HG03521 (cell line): ENCODE measurements at regions not wholly inside any gene's neighbourhood (a gene's known extent, or its start where the extent isn't known, plus 50 kb on each side); places are given as distances from the start of the nearest gene placed in this dataset.
"Not testable (repeated sequence)": the region's sequence is repeated elsewhere in the genome, so short reads cannot be mapped to it uniquely, and the experiment has no call there.

Source experiments
- ATAC-seq: cut with Tn5 transposase; IDR thresholded peaks from one replicate; pipeline ENCODE4 v1.9.1; 2021; ENCODE audit warnings: mild to moderate bottlenecking, moderate library complexity; ENCODE audit not compliant: unreplicated experiment

DNA sequence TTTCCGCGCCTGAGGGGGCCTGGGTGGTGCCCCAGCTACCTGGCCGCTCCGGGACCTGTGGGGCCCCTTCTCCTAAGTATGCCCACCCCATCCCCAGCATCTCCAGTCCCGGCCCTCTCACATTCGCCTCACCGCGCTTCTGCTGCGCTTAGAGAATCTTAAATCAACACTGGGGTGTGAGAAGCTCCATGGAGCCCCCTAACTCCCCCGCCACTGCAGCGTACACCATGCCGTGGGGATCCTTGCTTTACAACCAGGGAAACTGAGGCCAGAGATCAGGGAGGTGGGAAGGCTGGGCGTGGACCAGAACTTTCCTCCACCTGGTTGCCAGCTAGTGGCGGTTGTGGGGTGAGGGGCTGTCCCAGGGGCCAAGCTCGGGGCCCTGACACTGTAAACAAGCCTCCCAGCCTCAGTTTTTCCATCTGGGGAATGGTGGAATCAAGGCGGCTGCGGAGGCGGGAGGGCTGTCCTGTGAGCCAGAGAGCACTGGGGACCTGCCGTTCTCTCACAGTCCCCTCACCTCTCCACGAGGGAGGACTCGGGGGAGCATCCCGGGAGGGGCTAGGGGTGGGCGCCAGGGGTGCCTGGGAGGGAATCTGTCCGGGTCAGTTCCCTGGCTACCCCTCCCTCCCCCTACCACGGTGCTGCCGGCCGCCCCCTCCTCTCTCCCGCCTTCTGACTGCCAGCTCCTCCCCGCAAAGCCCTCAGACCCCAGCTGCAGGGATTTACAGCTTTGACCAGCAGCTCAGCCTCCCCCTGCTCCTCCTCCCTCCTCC, 161.2 kb downstream of the C9orf50 start:
- no peak for ATAC-seq

DNA sequence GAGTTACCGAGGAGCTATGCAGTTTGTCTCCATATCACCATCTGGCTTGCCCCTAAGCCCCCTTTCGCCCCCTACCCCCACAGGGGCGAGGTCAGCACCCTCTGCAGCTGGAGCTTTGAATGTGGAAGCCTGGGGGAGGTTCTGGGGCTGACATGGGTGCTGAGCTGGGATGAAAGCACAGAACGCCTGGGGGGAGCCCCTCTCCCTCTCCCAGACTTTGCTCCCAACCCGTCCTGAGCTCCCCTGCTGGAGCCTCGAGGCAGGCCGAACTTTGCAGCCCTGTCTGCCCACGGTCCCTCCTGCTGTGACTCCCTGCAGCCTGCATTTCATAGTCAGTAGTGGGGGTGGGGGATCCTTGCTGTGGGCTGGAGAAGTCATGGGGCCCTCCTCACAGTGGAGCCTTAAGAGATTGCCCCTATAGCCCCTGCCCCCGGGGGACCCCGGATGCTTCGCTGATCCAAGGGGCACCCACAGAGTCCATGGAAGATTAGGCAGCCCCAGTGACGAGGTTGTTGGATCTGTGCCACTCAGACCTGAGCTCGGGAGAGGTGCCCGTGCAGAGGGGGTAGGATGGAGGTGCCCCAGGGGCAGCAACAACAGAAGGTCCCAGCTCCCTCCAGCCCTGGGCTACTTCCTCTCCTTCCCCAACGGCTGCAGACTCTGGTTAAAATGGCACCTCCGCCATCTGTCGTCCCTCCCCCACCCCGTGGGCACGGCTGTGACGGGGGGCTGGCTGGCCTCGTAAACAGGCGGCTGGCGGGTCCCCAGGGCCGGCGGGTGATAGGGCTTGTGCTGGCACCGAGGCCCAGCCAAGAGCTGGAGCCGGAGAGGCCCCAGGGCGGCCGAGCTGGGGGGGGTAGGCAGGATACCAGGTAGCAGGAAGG, 162.0 kb downstream of the C9orf50 start:
- ATAC-seq, result no peak

DNA sequence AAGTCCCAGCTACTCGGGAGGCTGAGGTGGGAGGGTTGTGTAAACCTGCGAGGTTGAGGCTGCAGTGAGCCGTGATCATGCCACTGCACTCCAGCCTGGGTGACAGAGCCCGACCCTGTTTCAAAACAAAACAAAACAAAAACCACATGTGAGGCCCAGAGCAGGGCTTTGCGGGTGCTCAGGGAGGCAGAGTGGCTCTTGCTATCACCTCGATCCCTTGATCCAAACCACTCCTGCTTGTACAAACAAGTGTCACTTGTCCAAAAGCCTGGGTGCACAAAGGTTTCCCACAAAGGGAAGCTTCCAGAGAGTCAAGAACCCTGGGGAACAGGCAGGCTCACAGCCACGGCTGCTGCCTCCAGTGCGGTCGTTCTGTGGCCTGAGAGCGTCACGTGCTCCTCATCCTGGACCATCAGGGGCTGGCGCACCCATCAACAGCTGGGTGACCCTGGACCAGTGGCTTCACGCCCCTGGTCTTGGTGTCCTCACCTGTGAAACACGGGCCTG, 162.7 kb downstream of the C9orf50 start:
- ATAC-seq, result peak; percentile 53

DNA sequence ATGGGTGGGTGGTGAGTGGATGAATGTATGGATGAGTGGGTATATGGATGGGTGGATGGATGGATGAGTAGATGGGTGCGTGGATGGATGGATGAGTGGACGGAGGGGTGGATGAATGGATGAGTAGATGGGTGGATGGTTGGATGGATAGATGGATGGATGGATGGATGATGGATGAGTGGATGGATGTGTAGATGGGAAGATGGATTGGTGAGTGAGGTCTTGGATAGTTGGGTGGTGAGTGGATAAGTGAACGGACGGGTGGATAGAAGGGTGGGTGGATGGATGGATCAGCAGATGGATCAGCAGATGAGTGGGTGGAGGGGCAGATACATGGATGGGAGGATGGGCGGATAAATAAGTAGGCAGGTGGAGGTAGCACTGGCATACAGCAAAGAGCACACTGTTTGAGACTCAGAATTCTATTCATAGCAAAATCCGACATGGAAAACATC, 163.5 kb downstream of the C9orf50 start:
- ATAC-seq, result no peak

DNA sequence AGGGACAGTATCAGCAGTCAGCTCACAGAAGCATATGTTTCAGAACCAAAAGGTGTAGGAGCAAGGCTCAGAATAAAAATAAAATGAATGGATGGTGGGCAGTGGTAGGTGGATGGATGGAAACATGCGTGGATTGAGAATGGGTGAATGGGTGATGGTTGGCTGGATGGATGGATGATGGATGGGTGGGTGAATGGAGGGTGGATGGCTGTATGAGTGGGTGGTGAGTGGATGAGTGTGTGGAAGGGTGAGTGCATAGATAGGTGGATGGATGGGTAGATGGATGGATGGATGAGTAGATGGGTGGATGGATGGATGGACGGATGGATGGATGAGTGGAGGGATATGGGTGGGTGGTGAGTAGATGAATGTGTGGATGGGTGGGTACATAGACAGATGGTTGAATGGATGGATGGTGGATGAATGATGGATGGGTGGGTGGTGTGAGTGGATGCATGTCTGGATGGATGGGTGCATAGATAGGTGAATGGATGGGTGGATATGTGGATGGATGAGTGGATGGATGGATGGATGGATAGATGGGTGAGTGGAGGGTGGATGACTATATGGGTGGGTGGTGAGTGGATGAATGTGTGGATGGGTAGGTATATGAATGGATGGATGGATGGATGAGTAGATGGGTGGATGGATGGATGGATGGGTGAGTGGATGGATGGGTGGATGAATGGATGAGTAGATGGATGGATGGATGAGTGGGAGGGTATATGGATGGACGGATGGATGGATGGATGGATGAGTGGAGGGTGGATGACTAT, 164.2 kb downstream of the C9orf50 start:
- ATAC-seq, result no peak

DNA sequence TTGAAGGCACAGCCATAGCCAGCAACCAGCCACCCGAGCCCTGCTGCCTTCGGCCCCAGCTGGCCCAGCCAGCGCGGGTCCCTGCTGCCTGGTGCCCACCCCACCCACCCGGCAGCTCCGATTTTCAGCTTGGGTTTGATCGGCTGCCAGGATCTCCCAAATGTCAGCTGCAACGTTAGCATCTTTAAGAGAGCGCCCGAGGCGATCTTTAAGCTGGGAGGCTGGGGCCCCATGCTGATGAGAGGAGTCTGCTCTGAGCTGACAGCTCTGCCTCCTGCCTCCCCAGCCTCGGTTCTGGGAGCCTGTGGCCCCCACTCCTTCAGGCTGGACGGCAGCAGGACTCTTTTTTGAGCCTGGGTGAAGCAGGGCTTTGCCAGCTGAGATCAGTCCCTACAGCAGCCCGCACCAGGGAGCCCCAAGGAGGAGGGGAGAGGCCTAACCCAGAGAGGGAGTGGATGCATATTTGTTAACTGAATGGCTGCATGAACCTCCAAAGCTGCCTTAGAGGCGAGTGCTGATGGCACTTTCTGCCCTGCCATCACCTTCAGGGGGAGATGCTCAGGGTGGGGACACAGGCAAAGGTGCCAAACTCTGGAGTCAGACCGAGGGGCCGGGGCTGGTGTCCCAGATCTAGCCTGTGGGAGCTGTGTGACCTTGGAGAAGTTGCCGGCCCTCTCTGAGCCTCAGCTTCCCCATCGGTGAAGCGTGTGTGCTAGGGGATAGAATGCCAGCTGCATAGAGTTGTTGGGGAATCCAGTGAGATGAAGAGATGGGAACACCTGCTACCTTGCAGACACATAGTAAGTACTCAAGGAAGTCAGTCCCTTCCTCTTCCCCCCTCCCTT, 165.5 kb downstream of the C9orf50 start:
- ATAC-seq, result no peak

DNA sequence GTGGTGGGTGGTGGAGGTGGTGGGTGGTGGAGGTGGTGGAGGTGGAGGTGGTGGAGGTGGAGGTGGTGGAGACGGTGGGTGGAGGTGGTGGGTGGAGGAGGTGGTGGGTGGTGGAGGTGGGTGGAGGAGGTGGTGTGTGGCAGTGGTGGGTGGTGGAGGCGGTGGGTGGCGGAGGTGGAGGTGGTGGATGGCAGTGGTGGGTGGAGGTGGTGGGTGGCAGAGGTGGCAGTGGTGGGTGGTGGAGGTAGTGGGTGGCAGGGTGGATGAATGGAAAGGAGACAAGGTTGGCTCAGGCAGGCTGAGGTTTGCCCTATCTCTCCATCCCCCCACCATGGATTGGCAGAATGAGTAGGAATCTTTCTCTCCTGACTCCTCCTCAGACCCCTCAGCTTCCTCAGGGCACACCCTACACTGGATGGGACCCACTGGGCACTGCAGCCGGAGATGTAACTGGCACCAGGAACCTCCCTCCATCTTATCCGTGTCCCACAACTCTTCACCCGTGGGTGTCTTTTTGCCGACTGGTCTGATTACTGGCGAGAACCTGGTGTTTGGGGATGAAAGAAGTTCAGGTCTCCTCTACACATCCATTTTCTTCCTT, 166.3 kb downstream of the C9orf50 start:
- no peak for ATAC-seq

DNA sequence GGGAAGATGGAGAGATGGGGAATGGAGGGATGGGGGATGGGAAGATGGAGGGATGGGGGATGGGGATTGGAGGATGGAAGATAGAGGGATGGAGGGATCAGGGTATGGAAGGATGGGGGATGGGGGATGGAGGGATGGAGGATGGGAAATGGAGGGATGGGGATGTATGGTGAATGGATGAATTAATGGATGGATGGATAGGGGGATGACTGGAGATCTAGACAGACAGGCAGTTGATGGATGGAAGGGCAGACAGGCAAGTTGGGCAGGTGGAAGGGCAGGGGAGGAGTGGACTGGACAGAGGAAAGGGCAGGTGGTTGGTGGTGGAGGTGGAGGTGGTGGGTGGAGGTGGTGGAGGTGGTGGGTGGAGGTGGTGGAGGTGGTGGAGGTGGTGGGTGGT, 167.2 kb downstream of the C9orf50 start:
- ATAC-seq, result no peak

DNA sequence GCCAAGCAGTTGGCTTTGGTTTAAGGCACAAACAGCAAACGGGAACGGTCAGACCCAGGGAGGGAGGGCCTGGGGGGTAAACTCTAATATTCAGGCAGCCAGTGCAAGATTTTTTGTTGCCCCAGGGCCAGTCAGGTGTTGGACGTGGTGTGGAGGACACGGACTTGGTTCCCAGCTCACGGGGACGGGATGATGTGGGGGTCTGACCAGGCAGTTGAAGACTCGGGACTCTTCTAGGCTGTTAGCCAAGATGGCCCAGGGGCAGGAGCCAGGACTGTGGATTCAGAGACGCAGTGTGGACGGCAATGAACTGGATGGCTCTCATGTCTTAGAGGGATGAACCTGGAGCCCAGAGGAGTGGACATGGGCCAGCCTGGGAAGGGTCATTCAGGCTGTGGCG, 169.2 kb downstream of the C9orf50 start:
- ATAC-seq, result no peak

DNA sequence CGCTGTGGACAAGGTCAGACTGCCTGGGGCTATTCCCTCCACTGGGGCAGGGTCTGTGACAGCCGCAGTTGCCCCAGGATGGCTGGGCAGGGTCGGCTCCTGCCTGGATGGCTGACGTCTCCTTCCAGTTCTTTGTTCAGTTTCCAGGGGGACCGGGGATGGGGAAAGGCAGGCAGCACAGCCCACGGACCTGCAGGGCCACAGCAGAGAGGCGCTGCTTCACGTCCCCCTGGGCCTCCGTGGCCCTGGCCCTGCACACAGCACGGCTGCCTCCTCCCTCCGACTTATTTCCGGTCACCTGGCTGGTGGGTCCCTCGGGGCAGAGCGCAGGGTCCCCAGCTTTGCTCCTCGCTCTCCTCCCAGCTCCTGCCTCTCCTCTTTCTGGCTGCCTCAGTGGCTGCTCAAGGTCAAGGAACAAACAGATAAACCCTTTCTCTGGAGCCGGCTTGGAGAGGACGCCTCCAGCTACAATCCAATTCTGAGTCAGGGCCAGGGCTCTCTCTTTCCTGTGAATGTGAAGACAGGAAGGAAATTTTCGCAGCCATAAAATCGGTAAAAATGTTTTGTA, 169.7 kb downstream of the C9orf50 start:
- no peak for ATAC-seq

DNA sequence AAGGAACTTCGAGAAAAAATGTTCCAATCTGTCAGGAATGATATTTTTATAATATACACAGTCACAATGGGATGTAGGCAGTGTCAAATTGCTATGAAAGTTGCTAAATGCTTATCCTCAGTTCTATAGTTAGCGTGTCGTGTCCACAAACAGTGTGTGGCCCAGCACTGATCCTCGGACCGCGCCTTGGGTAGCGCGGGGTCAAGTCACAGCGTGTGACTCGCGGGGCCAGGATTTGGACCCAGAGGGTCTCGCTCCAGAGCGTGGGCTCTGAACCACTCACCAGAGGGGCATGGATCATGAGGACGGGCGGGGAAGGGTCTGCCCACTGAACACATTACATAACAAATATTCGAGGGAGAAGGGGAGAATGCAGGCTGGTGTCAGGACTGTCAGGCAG, 171.8 kb downstream of the C9orf50 start:
- no peak for ATAC-seq

DNA sequence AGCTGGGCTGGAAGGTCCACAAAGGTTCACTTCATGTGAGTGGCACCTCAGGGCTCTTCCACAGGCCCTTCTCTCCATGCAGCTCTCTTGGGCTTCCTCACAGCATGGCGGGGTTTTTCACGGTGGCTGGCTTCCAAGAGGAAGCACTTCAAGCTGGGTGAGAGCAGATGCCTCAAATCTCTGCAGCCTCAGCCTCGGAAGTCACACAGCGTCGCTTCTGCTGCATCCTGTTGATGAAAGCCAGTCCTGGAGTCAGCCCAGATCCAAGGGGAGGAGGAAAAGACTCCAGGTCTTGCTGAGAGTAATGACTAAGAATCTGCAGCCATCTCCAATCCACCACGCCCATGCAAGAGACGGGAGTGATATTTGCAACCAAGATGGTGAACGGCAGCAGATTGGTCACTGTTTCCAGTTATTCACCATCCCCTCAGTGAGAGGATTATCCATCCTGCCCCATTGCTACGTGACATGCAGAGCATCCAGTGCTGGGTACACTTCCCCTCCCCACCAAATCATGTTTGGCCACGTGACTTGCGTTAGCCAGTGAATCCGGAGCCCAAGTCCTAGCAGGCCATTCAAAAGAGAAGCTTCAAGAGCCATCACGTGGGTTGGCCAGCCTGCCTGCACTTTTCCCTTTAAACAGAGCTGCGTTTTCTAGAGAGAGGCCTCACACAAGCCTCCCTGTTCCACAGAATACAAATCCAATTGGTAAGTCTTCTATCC, 173.9 kb downstream of the C9orf50 start:
- no peak for ATAC-seq

DNA sequence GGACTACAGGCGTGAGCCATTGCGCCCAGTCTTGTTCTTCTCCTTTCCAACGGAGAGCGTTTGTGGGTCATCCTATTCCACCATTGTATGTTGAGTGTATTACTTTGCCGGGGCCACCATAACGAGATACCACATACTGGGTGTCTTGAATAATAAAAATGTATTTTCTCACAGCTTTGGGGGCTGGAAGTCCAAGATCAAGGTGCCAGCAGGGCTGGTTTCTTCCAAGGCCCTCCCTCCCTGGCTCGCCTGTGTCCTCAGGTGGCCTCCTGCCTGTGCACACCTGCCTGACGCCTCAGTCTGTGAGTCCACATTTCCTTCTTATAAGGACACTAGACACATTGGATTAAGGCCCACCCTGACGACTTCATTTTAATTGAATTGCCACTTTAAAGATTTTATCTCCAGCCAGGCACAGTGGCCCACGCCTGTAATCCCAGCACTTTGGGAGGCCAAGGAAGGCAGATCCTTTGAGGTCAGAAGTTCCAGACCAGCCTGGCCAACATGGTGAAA, 175.1 kb downstream of the C9orf50 start:
- ATAC-seq, result no peak

DNA sequence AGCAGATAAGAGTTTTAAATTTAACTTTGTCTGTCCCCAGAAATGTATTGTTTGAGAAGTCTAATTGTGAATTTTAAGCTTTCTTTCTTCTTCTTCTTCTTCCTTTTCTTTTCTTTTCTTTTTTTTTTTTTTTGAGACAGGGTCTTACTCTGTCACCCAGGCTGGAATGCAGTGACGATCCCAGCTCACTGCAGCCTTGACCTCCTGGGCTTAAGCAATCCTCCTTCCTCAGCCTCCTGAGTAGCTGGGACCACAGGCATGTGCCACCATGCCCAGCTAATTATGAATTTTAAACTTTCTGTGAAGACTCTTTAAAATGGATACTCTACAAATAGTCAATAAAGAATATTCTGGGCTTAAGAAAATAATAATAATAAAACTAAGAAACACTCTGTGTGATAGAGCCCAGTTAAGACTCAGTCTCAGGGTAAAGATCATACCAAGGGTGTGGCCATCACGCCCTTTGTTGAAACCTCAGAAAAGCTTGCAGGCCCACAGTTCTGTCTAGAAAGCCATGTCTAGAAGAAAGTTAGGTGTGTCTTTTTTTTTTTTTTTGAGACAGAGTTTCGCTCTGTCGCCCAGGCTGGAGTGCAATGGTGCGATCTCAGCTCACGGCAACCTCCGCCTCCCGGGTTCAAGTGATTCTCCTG, 177.3 kb downstream of the C9orf50 start:
- not testable (repeated sequence) for ATAC-seq

DNA sequence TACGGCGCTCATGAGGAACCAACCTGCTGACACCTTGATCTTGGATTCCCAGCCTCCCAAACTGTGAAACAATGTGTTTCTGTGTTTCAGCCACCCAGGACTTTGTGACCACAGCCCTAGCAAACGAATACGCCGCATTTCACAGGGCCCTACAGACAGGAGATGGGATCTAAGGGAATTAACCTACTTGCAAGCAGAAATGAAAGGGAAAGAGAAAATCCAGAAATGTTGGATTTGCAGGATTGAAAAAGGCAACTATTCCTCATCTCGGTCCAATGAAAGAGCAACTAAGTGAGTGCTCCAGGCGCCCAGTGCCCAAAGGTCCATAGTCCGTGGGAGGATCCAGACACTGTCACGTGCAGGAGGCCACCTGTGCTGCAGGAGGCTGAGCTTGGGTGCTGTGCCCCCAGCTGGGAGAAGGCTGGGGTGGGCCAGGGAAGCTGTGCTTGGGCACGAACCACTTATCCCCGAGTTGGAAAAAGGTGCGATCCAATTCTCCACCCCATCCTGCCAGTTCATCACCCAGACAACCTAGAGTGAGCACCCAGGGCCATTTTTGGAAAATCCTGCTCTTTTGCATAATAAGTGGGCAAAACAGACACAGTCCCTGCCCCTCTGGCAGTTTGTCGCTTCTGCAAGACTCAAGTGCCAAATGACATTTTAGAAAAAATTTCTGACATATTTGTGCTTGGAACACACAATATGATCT, 177.9 kb downstream of the C9orf50 start:
- no peak for ATAC-seq

DNA sequence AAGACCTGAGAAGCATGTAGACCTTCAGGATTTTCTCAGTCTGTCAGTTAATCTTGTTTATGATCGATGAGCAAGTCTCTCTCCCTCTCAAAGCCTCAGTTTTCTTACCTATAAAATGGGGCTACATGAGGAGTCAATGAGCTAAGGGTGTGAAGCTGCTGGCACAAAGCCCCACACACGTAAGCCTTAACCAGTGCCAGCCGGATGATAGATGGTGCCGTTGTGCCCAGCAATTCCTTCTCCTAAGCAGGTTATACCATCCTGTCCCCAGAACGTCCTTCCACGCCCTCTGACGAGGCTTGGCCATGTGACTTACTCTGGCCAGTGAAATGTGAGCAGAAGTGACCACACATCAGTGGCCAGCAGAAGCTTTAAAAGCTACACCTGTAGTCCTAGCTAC, 179.0 kb downstream of the C9orf50 start:
- ATAC-seq, result no peak

DNA sequence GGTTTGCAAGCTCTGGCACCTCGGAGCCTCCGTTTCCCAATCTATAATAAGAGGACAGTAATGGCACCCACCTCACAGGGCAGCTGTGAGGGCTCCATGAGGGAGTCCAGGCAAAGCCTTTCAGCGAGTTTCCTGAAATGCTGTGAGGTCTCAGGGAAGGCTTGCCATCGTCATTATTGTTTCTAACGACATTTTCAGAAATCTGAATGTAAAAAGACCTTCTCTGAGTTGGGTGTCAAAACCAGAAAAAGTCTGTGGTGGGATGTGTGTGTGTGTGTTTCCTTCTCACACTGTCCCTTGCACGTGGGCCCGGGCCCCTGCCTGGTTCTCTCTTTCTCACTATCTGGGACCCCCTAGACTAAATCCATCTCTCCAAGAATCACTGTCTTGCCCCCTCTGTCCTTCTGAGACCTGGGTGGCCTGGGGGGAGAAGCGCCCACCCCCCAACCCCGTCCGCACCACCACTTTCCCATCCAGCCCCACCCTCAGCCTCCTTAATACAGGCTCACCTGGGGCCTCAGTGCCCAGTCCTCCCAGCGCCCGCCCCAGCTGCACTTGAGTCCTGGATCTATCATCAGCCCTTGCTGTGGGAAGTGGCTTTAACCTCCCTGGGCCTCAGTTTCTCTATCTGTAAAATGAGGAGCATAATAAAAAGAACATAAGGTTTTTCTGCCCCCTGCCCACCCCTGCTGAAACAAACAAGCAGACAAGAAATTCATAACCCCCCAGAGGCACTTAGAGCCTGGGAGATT, 180.3 kb downstream of the C9orf50 start:
- ATAC-seq, result no peak
